HEK293 (cell line): ENCODE measurements at regions not wholly inside any gene's neighbourhood (a gene's known extent, or its start where the extent isn't known, plus 50 kb on each side); places are given as distances from the start of the nearest gene placed in this dataset.

Experiments used
- CTCF ChIA-PET: fragments of 350-600 bp; formaldehyde crosslinking; extraction: SDS; loops from one replicate; lab custom pipeline; 2021; ENCODE audit warnings: antibody characterized with exemption; lab: Yijun Ruan, JAX
- POLR2A ChIA-PET: fragments of 300-600 bp; formaldehyde crosslinking; extraction: SDS; loops from one replicate; lab custom pipeline; 2020; ENCODE audit warnings: antibody characterized with exemption, inconsistent platforms; lab: Yijun Ruan, JAX
- H3K27ac ChIP-seq: fragments of 200-500 bp; sonication (Bioruptor generic); 2 replicates; pipeline ENCODE4 v1.5.1; 2014; ENCODE audit warnings: low read depth, low read length, control low read depth, inconsistent platforms; ENCODE audit errors: extremely low read depth
- H3K36me3 ChIP-seq, 2 experiments: fragments of 200-500 bp in 1 of 2; sonication (Bioruptor generic) in 1 of 2; 1 replicate in 1 of 2; 2 replicates in 1 of 2; pipeline ENCODE4 v1.5.1; 2014 to 2017; ENCODE audit warnings: inconsistent platforms in 2 of 2, low read length in 2 of 2; ENCODE audit not compliant: control insufficient read depth in 2 of 2, insufficient read depth in 1 of 2
- H3K4me1 ChIP-seq: fragments of 200-500 bp; sonication (Bioruptor generic); 2 replicates; pipeline ENCODE4 v1.5.1; 2014; ENCODE audit warnings: mild to moderate bottlenecking, low read length, inconsistent platforms; ENCODE audit not compliant: control insufficient read depth, insufficient read depth
- H3K4me3 ChIP-seq: 2 replicates; pipeline ENCODE4 v1.5.1; 2011; ENCODE audit warnings: low read depth, mild to moderate bottlenecking, control low read depth, low read length, moderate library complexity
- H3K9me3 ChIP-seq: fragments of 200-500 bp; sonication (Bioruptor generic); 2 replicates; pipeline ENCODE4 v1.5.1; 2014; ENCODE audit warnings: low read depth, low read length, inconsistent platforms; ENCODE audit not compliant: control insufficient read depth, insufficient read depth
- ELK4 ChIP-seq: IDR thresholded peaks from 2 replicates; pipeline ENCODE4 v1.6.1; 2011; ENCODE audit warnings: mild to moderate bottlenecking, low read depth, low read length, borderline replicate concordance
- GLI4 ChIP-seq: fragments of 450-650 bp; formaldehyde crosslinking; IDR thresholded peaks from 2 replicates; pipeline ENCODE4 v1.5.1; 2016; ENCODE audit warnings: missing biosample characterization, missing genetic modification characterization
- KLF1 ChIP-seq: fragments of 450-650 bp; formaldehyde crosslinking; IDR thresholded peaks from 2 replicates; pipeline ENCODE4 v1.5.1; 2016; ENCODE audit warnings: missing biosample characterization, missing genetic modification characterization
- PRDM10 ChIP-seq: fragments of 450-650 bp; formaldehyde crosslinking; IDR thresholded peaks from 2 replicates; pipeline ENCODE4 v1.5.1; 2016; ENCODE audit warnings: missing biosample characterization, missing genetic modification characterization
- ZBTB49 ChIP-seq: fragments of 450-650 bp; formaldehyde crosslinking; IDR thresholded peaks from 2 replicates; pipeline ENCODE4 v1.5.1; 2016; ENCODE audit warnings: missing biosample characterization, missing genetic modification characterization, low read depth
- ZFP37 ChIP-seq: fragments of 450-650 bp; formaldehyde crosslinking; IDR thresholded peaks from 2 replicates; pipeline ENCODE4 v1.5.1; 2016; ENCODE audit warnings: missing biosample characterization, missing genetic modification characterization
- ZNF10 ChIP-seq: fragments of 450-650 bp; formaldehyde crosslinking; IDR thresholded peaks from 2 replicates; pipeline ENCODE4 v1.5.1; 2017; ENCODE audit warnings: missing biosample characterization, missing genetic modification characterization
- ZNF274 ChIP-seq, 2 experiments: fragments of 200-500 bp in 1 of 2; fragments of 450-650 bp in 1 of 2; sonication (Bioruptor generic) in 1 of 2; formaldehyde crosslinking in 1 of 2; IDR thresholded peaks; 2 replicates each; pipeline versions ENCODE4 v1.5.1 to v1.6.1; 2014 to 2016; ENCODE audit warnings: borderline replicate concordance in 1 of 2, inconsistent platforms in 1 of 2, low read length in 1 of 2, missing biosample characterization in 1 of 2, missing genetic modification characterization in 1 of 2
- ZNF580 ChIP-seq: fragments of 450-650 bp; formaldehyde crosslinking; IDR thresholded peaks from 2 replicates; pipeline ENCODE4 v1.5.1; 2016; ENCODE audit warnings: missing biosample characterization, missing genetic modification characterization
- ZNF654 ChIP-seq: fragments of 450-650 bp; formaldehyde crosslinking; IDR thresholded peaks from 2 replicates; pipeline ENCODE4 v1.5.1; 2016; ENCODE audit warnings: low read depth, missing biosample characterization, missing genetic modification characterization
- ZNF785 ChIP-seq: fragments of 450-650 bp; formaldehyde crosslinking; IDR thresholded peaks from 2 replicates; pipeline ENCODE4 v1.5.1; 2016; ENCODE audit warnings: missing biosample characterization, missing genetic modification characterization
- ZNF791 ChIP-seq: fragments of 450-650 bp; formaldehyde crosslinking; IDR thresholded peaks from 2 replicates; pipeline ENCODE4 v1.5.1; 2016; ENCODE audit warnings: missing biosample characterization, missing genetic modification characterization
- TF ChIP-seq, protein P1 (sequence below): fragments of 450-650 bp; formaldehyde crosslinking; IDR thresholded peaks from 2 replicates; pipeline ENCODE4 v1.5.1; 2016; ENCODE audit warnings: missing biosample characterization, missing genetic modification characterization

DNA sequence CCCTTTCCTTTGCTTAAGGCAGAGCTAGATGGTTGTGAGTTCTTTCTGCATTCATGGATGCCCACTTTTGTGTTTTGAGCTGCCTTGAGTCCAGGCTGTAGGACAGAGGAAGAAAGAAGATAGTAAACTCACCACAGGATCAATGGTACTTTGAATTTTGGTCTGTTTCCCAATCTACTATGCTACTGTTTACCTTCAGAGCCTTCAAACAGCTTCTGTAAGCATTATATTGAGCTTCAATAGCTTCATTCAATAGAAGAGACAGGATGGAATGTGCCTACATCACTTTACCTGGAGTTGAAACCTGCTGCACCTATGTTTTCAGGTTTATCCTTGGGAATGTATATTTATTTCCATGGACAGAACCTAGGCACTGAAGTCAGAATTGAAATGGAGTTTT lies 397.9 kb upstream of the DYNLRB2 start:
- TF ChIP-seq ZNF654 (tag by site-specific recombination) (no peak), ZNF580 (tag by site-specific recombination) (no peak), PRDM10 (tag by site-specific recombination) (no peak), ZNF791 (no peak), ZNF274 (IDR thresholded peaks at IDR 0.05; ENCODE audit: low read length) (no peak), ZNF274 (tag by site-specific recombination; IDR thresholded peaks at IDR 0.05; ENCODE audit: borderline replicate concordance) (no peak), KLF1 (tag by site-specific recombination) (no peak), ZNF10 (tag by site-specific recombination) (no peak), ZFP37 (tag by site-specific recombination) (no peak), ZBTB49 (tag by site-specific recombination) (no peak), ELK4 (no peak)
- TF ChIP-seq, protein P1, sequence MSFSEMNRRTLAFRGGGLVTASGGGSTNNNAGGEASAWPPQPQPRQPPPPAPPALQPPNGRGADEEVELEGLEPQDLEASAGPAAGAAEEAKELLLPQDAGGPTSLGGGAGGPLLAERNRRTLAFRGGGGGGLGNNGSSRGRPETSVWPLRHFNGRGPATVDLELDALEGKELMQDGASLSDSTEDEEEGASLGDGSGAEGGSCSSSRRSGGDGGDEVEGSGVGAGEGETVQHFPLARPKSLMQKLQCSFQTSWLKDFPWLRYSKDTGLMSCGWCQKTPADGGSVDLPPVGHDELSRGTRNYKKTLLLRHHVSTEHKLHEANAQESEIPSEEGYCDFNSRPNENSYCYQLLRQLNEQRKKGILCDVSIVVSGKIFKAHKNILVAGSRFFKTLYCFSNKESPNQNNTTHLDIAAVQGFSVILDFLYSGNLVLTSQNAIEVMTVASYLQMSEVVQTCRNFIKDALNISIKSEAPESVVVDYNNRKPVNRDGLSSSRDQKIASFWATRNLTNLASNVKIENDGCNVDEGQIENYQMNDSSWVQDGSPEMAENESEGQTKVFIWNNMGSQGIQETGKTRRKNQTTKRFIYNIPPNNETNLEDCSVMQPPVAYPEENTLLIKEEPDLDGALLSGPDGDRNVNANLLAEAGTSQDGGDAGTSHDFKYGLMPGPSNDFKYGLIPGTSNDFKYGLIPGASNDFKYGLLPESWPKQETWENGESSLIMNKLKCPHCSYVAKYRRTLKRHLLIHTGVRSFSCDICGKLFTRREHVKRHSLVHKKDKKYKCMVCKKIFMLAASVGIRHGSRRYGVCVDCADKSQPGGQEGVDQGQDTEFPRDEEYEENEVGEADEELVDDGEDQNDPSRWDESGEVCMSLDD (tag by site-specific recombination) = no peak
- TF ChIP-seq, all 188 proteins: peak for 0
- Histone ChIP-seq H3K27ac (no peak overlapping the region), H3K4me1 (no peaks in the 10 kb centered on the region), H3K4me3 (no peak overlapping the region), H3K9me3 (no peaks in the 10 kb centered on the region; the same call in 1 of the 2 replicates), H3K36me3 (no peaks in the 10 kb centered on the region)
- POLR2A ChIA-PET = no interaction called here
- CTCF ChIA-PET = no interaction called here

DNA sequence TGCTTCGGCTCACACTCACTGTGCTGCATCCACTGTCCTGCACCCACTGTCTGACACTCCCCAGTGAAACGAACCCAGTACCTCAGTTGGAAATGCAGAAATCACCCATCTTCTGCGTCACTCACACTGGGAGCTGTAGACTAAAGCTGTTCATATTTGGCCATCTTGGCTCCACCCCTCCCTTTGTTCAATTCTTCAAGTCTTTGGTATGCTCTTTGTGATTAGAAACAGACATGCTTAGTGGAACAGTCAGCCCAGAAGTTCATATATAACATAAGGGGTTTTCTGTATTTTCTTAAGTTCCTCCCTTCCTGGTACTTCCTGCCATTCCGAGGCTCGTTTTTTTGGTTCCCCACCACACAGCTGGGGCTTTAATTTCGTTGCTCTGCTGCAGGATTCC lies 398.5 kb upstream of the DYNLRB2 start:
- no peaks in the 10 kb centered on the region; the same call in 1 of the 2 replicates for H3K9me3 ChIP-seq
- no peaks in the 10 kb centered on the region for H3K4me1 ChIP-seq
- ChIA-PET POLR2A (no interaction called here), CTCF (no interaction called here)
- H3K36me3 ChIP-seq = no peaks in the 10 kb centered on the region
- no peak overlapping the region for H3K4me3 ChIP-seq
- no peak overlapping the region for H3K27ac ChIP-seq
- TF ChIP-seq GLI4 (tag by site-specific recombination) (no peak), ZNF785 (tag by site-specific recombination) (no peak)
- TF ChIP-seq, all 188 proteins: peak for 0
